HG03039 (cell line): ENCODE measurements at regions not wholly inside any gene's neighbourhood (a gene's known extent, or its start where the extent isn't known, plus 50 kb on each side); places are given as distances from the start of the nearest gene placed in this dataset.
"Not testable (repeated sequence)": the region's sequence is repeated elsewhere in the genome, so short reads cannot be mapped to it uniquely, and the experiment has no call there.

Experiments used
- ATAC-seq: cut with Tn5 transposase; IDR thresholded peaks from one replicate; pipeline ENCODE4 v1.9.1; 2021; ENCODE audit warnings: mild to moderate bottlenecking, moderate library complexity; ENCODE audit not compliant: unreplicated experiment

DNA sequence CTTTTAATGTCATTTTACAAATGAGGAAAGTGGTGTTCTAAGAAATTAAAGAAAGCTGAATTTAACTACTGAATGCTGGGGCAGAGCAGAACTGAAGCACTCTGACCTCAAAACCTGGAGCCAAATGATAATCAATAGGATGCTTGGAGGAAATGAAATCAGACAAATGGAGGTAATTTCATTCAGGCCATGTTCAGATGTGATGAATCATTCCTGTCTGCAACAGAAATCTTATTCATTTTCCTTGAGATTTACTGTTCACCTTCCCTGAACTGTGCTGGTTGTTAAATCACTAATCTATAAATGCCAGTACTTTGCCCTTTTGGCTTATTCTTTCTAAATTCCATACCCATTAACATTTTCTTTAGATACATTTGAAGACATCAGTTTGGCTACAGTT is 85.6 kb upstream of the SNX7 start:
- no peak for ATAC-seq

DNA sequence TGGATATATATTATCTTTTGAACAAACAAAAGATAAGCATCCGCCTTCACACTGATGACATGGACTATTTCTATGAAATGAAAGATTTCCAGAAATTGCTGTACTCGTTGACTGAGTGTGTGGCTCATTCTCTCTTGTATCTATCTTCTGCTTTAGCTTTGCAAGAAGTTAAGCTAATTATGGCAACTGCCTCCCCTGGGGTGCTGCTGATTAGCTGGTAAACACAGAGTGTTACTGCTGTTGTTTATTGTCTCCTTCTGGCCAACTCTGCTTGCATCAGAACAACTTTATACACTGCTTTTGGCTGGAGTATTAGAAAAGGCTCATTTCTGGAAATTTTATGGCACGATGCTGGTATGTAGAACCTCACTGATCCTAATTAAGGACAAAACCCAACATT is 95.6 kb upstream of the SNX7 start:
- ATAC-seq = no peak

DNA sequence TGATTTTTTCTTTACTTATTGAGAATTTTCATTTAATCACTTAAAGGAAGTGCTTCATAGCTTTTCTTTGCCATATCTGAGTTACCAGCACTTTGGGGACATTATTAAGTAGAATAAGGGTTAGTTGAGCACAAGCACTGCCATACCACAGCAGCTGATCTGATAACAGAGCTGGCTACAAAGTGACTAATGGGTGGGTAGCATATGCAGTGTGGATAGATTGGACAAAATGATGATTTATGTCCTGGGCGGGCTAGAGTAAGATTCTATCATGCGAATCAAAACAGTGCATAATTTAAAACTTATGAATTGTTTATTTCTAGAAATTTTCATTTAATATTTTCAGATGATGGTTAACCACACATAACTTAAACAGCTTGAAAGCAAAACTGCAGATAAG is 102.2 kb upstream of the SNX7 start:
- ATAC-seq = no peak

DNA sequence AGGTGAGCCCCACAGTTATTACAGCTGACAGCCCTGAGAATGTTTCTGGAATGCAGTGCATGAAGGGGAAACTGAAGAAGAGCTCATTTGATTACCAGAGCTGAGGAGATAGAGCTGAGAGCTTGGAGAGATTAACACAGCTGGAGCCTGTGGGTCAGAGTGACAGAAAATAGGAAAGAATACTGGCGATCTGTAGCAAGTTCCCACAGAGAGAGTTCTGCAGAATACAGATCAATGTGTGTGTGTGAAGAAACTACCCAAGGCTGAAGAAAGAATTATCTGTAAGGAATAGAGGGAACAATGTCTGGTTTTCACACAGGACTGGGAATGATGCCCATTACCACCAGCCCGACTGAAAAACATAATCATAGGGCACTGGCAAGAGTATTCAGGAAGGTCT is 103.6 kb upstream of the SNX7 start:
- ATAC-seq = no peak

DNA sequence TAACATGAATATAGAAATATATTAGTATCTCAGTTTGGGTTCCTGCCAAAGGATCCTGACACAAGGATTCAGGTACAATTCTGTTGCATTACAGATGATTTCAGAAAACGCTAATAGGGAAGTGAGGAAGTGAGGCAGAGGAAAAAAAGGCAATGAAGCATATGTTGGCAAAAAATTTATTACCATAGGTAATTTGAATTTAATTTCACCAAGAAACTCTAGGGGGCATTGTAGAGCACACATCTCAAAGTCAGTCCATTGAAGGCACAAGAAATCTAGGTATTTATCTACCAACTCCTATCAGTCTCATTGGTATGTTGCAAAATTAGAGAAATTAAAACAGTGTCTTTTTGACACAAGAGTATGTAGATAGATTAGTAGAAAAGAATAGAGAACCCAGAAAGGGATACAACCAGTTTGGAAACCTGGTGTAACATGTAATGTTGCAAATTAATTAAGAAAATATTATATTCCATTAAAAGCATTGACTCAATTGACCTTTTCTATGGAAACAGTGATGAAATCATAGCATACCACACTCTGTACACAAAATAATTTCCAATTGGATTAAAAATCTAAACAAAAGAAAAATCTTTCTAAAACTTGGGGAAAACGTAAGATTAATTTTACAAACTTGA is 104.9 kb upstream of the SNX7 start:
- no peak for ATAC-seq

DNA sequence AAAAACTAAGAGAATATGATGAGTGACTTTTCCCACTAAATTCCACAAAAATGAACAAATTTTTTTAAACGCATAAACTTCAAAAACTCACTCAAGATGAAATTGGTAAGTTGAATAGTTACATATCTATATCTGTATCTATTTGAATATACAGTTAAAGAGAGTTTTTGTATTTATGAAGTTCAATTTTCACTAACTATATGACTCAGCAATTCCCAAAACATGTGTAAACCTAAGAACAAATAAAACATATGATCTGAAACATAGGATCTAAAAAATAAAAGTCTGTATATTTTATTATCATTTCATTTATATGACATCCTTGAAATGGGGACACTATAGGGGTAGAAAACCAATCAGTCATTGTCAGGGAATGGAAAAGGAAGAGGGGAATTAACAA is 105.7 kb upstream of the SNX7 start:
- ATAC-seq = no peak

DNA sequence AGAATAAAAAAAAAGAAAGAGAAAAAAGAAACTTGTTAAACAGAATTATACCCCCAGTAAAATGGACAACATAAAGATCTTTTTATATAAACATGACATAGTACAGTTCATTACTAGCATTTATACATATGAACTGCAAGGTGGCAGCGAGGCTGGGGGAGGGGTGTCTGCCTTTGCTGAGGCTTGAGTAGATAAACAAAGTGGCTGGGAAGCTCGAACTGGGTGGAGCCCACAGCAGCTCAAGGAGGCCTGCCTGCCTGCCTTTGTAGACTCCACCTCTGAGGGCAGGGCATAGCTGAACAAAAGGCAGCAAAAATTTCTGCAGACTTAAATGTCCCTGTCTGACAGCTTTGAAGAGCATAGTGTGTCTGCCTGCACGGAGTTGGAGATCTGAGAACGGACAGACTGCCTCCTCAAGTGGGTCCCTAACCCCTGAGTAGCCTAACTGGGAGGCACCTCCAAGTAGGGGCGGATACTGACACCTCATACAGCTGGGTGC is 108.9 kb upstream of the SNX7 start:
- not testable (repeated sequence) for ATAC-seq

DNA sequence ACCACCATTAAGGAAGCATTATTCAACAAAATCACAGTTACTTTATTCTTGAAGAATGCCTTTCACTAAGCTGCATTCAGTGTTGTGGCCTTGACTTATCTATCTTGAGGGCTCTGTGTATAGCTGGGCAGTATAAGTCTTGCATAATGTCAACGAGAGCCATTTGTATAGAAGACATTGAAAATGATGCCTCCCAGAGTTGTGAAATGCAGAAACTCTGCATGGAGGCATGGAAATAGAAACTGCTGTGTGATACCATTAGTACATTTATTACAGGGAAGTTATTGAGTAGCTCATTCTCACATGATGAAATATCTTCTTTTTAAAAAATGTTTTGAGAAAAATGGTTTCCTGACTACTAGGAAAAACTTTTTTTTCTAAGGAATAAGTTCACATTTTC is 111.4 kb upstream of the SNX7 start:
- ATAC-seq = no peak

DNA sequence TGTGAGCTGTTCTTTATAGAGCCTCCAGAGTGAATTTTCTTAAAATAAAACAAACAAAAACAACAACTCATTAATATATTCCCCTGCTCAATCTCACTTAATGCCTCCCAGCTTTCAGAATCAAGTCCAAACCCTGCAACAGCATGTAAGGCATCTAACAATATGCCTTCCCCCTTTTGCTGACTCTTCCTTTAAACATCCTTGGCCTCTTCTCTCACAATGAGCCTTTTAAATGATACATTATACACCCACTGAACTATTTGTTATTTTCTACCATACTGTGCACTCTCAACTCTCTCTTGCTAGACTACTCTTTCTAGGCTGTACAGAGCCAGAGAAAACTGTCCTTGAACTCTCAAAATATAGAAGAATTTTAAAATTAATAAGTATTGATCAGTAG is 115.2 kb upstream of the SNX7 start:
- ATAC-seq = no peak

DNA sequence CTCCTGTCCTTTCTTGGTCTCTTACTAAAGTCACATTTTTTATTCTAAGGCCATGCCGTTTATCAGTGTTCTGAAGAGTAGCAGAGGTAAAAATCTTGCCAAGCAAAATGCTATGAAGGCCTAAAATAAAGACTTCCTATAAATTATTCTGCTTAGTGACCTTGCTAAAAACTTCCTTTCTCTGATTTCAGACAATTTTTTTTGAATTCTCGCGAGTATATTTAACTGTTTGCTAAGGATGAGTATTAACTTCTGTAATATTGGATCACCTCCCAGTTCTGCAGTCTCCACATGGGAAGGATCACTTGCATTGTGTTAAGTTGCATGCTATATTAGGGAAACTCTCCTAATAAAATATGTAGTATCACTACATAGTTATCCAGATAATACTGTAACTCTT is 123.4 kb upstream of the SNX7 start:
- no peak for ATAC-seq

DNA sequence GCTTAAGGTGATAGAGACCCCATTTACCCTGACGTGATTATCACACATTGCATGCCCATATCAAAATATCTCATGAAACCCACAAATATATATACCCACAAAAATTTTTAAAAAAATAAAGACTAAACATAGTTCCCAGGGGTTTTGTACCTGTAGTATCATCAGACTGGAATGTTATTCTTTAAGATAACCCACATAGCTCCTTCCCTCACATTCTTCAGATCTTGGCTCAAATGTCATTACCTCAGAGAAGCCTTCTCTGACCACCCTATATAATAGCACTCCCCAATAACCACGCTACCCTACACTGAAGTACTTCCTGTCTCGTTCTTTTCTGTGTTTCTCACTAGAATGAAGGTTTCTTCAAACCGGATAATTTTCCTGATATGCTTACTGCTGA is 138.3 kb upstream of the SNX7 start:
- no peak for ATAC-seq

DNA sequence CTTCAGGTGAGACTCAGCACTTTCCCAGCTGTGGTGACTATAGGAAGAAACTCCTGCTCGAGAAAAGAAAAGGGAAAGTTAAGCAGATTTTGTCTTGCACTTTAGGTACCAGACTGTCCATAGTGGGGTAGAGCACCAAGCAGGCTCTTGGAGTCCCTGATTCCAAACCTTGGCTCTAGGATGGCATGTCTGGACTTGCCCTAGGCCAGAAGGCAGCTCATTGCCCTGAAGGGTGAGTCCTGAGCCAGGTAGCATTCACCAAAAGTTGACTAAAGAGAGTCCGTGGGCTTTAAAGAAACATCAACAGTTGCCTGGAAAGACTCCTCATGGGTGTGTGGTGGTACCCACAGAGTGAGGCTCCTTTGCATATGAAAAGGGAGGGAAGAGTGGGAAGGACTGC is 145.2 kb upstream of the SNX7 start:
- no peak for ATAC-seq

DNA sequence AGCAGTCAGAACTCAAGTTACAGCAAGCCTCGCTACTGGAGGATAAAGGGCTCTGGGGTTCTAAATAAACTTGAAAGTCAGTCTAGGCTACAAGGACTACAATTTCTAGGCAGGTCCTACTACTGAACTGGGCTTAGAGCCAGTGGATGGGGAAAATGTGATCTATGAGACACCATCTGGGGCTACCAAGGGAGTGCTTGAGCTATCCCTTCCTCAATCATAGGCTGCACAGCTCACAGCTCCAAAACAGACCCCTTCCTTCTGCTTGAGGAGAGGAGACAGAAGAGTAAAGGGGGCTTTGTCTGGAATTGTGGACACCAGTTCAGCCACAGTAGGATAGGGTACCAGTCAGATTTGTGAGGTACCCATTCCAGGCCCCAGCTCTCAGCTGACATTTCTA is 145.8 kb upstream of the SNX7 start:
- ATAC-seq = no peak

DNA sequence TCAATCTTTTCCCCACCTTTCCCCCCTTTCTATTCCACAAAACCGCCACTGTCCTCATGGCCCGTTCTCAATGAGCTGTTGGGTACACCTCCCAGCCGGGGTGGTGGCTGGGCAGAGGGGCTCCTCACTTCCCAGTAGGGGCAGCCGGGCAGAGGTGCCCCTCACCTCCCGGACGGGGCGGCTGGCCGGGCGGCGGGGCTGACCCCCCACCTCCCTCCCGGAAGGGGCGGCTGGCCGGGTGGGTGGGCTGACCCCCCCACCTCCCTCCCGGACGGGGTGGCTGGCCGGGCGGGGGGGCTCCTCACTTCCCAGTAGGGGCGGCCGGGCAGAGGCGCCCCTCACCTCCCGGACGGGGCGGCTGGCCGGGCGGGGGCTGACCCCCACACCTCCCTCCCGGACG is 149.3 kb upstream of the SNX7 start:
- ATAC-seq = not testable (repeated sequence)

DNA sequence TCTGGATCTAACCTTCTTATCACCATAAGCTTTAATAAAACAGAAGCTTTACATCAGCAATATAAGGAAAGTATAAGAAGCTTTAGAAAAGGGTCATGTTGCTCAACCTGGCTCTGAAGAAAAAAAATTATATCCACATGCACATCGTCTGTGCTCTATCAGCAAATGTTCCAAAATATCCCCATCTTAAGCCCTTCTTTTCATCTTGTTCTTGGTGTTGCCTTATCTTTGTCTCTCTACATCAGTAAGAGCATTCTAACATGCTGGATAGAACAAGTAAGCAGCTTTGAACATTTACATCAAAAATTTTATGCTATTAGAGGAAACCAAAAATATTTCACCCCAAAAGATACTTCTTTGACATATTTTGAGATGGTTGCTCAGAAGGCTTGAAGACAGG is 157.8 kb upstream of the SNX7 start:
- ATAC-seq = no peak

DNA sequence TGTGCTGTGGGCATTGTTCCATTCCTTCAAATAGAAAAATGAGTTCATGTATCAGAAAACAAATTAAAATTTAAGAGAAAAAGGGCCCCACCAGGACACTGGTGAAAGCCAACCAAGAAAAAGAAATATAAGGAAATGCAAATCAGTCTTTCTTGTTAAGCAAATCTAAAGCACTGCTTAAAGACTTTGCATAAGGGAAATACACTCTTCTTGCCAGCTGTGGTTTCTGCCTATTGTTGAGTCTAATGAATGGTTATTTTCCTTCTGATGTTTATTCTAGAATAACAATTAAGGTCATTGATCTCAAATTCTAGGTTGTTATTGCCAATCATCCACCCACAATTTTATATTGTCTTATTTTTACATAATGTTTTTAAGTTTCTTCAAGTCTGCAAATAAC is 158.6 kb upstream of the SNX7 start:
- no peak for ATAC-seq

DNA sequence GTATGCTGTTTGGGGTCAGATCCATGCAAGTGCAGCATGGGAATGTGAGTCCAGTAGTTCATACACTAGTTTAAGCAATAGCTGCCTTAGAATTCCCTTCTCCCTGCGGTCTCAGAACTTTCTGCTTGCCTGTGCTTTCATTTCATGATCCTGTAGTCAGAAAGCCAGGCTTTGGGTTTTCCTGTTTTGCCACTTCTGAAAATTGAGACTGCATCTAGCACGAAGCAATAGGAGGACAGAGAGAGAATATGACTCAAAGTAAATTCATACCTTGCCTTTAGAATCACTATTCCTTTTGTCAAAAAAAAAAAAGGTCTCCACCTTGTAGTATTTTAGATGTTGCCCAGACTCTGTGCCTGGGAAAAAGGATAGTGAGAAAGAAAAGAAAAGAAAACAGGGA is 161.2 kb upstream of the SNX7 start:
- no peak for ATAC-seq

DNA sequence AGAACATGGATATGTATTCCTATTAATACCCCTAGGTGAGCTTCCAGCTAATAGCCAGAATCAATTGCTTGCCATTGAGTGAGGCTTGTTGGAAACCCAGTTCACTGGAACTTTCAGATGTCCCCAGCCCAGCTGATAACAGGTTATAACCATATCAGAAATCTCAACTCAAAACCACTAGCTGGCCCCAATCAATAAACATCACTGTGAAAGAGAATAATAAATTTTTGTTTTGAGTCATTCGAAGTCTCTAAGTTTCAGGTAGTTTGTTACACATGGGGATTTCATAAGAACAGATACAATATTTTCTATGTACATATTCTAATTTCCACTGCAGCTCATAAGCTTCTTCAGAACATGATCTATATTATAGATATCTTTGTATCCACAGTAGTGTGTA is 162.9 kb upstream of the SNX7 start:
- ATAC-seq = no peak

DNA sequence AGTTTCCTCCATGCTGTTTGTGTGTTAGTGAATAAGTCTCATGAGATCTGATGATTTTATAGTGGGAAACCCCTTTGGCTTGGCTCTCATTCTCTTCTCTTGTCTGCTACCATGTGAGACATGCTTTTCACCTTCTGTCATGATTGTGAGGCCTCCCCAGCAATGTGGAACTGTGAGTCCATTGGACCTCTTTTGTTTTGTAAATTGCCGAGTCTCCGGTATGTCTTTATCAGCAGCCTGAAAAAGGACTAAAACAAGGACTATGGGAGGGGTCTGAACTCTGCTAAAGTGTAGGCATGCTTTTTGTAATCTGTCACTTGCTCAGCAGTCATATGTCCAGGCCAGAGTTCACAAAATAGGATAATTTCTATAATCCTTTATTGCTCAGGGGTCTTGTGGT is 164.0 kb upstream of the SNX7 start:
- ATAC-seq = no peak

DNA sequence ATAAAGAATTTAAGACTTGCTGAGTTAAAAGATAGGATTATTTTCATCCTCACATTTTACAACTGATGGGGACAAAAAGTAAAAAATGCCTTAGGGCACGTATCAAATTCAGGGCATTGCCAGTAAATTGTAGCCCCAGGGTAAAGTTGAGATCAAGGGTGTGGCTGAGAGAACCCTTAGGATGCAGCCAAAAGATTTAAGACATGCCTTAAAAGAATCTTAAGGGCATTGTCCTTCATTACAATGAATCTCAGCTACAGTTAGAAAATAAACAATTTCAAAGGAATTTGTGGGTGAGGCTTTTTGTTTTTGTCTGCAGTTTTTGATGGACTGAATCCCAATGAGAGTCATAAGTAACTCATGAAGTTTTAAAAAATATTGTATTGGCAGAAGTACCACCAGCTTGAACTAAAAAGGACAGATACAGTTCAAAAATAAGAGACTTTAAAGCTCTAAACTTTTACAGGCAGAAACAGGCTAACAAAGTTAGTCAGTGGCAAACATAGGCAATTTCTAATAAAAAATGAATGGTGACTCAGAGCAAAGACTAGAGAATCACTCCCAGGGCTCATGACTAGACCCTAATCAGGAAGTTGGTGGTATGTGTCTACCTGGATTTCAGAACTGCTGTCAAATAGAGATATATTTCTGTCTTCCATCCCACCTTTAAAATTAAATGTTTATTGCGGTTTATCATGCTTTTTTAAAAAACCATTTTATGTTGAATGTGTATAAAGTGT is 165.1 kb upstream of the SNX7 start:
- ATAC-seq = no peak

DNA sequence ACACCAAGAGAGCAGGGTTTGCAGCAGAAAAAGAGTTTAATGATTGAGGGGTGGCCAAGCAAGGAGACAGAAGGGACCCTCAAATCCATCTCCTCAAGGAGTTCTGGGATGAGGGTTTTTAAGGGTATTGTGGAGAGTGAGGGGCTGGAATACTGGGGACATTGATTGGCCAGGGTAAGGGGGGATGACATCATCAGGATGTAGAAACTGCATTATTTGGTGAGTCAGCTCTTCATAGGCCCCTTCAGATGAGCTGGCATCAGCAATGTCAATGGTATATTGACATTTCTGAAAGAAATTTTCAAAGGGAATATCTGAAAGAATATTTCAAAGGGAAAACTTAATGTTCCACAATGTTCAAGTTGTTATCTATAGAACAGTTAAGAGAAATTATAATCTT is 168.1 kb upstream of the SNX7 start:
- ATAC-seq = no peak

DNA sequence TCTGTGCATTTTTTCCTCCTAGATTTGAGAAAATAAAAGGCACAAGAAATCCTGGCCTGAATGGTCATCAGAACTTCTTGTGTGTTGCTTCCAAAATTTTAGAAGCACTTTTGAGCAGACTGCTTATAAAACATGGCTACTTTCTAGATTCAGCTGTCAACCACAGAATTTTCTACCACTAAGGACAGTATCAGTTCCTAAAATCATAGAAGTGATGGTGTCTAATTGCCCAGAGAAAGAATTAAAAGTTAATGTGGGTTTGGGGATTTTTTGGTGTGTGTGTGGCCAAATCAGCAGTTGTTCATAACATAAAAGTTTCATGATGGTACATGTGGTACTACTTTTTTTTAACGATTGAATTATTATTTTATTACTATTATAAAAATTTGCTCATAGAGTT is 171.4 kb upstream of the SNX7 start:
- no peak for ATAC-seq

DNA sequence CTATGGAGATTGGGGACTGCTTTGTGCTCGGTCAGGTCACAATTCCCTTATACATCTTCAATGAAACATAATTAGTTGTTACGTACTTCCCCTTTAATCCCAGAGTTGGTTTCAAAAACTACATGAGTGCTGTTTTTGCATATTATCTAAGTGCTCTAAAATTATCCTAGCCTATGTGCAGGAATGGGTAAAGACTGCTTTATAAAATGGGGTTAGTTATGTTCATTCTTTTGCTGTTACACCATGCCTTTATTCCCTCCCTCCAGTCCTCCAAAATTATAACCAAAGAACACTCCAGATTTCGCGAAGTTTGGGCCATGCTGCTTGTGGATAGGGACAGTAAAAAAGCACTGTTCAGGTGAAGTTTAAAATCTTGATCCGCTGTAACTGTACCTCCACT is 173.9 kb upstream of the SNX7 start:
- no peak for ATAC-seq
